GM23338 (cell line): ENCODE measurements at regions not wholly inside any gene's neighbourhood (a gene's known extent, or its start where the extent isn't known, plus 50 kb on each side); places are given as distances from the start of the nearest gene placed in this dataset.

Source experiments
- ATAC-seq: fragments of 200-7000 bp; cut with Tn5 transposase; 3 replicates; pipeline ENCODE4 v1.9.1; 2020
- DNase-seq: peaks from one replicate; pipeline ENCODE4 v3.0.0-alpha.2; 2015; ENCODE audit warnings: low spot score
- H2AFZ ChIP-seq: fragments of 200-600 bp; sonication (generic); 2 replicates; pipeline ENCODE4 v1.8.0; 2016; ENCODE audit warnings: antibody characterized with exemption, mild to moderate bottlenecking, moderate library complexity
- H3F3A ChIP-seq: fragments of 200-600 bp; sonication (generic); replicated peaks from 2 replicates; pipeline ENCODE4 v1.8.0; 2017; ENCODE audit warnings: antibody characterized with exemption, mixed run types, low read depth
- H3K27ac ChIP-seq: fragments of 200-600 bp; sonication (generic); 2 replicates; pipeline ENCODE4 v1.6.1; 2016; ENCODE audit warnings: low read depth
- H3K27me3 ChIP-seq: fragments of 200-600 bp; sonication (generic); 2 replicates; pipeline ENCODE4 v1.8.0; 2016; ENCODE audit warnings: mild to moderate bottlenecking, mixed run types, moderate library complexity; ENCODE audit not compliant: insufficient read depth
- H3K36me3 ChIP-seq: fragments of 200-600 bp; sonication (generic); 2 replicates; pipeline ENCODE4 v1.8.0; 2016; ENCODE audit warnings: mild to moderate bottlenecking; ENCODE audit not compliant: insufficient read depth
- H3K4me1 ChIP-seq: fragments of 200-600 bp; sonication (generic); 2 replicates; pipeline ENCODE4 v1.8.0; 2016; ENCODE audit warnings: mild to moderate bottlenecking, moderate library complexity; ENCODE audit not compliant: insufficient read depth
- H3K4me2 ChIP-seq: fragments of 200-600 bp; sonication (generic); 2 replicates; pipeline ENCODE4 v1.7.1; 2017; ENCODE audit warnings: mixed run types
- H3K4me3 ChIP-seq: fragments of 200-600 bp; sonication (generic); 2 replicates; pipeline ENCODE4 v1.6.1; 2016; ENCODE audit warnings: mixed run types
- H3K79me2 ChIP-seq: fragments of 200-600 bp; sonication (generic); replicated peaks from 2 replicates; pipeline ENCODE4 v1.8.0; 2017; ENCODE audit warnings: mild to moderate bottlenecking; ENCODE audit not compliant: insufficient read depth
- H3K9me2 ChIP-seq: fragments of 200-600 bp; sonication (generic); 2 replicates; pipeline ENCODE4 v1.8.0; 2017; ENCODE audit not compliant: insufficient read depth
- H4K20me1 ChIP-seq: fragments of 200-600 bp; sonication (generic); replicated peaks from 2 replicates; pipeline ENCODE4 v1.8.0; 2017; ENCODE audit warnings: mild to moderate bottlenecking; ENCODE audit not compliant: insufficient read depth
- H3K27ac Mint-ChIP-seq: 2 replicates; pipeline ENCODE4 v1.8.0; 2020; ENCODE audit warnings: inconsistent platforms, mild to moderate bottlenecking, moderate library complexity, mixed read lengths
- H3K27me3 Mint-ChIP-seq: 3 replicates; pipeline ENCODE4 v1.8.0; 2022; ENCODE audit warnings: low read depth, mild to moderate bottlenecking, moderate library complexity, mixed read lengths, inconsistent platforms; ENCODE audit not compliant: insufficient read depth, poor library complexity
- H3K36me3 Mint-ChIP-seq: 3 replicates; pipeline ENCODE4 v1.8.0; 2021; ENCODE audit warnings: low read depth, mild to moderate bottlenecking, inconsistent platforms, moderate library complexity, mixed read lengths
- H3K4me1 Mint-ChIP-seq: 3 replicates; pipeline ENCODE4 v1.8.0; 2020; ENCODE audit warnings: mild to moderate bottlenecking, inconsistent platforms, mixed read lengths
- H3K4me3 Mint-ChIP-seq: 3 replicates; pipeline ENCODE4 v1.8.0; 2021; ENCODE audit warnings: moderate library complexity, mild to moderate bottlenecking, inconsistent platforms, mixed read lengths
- H3K9me3 Mint-ChIP-seq: 3 replicates; pipeline ENCODE4 v1.8.0; 2020; ENCODE audit warnings: moderate library complexity, mild to moderate bottlenecking, inconsistent platforms, mixed read lengths
- CREB1 ChIP-seq: fragments of 250-450 bp; sonication (Bioruptor Pico); IDR thresholded peaks from 2 replicates; pipeline ENCODE4 v1.5.0; 2020; ENCODE audit warnings: low read depth, mild to moderate bottlenecking, moderate library complexity
- EZH2phosphoT487 ChIP-seq: fragments of 200-600 bp; sonication (generic); IDR thresholded peaks from one replicate; pipeline ENCODE4 v1.8.1; 2018; ENCODE audit warnings: antibody characterized with exemption; ENCODE audit not compliant: unreplicated experiment
- JUNB ChIP-seq: IDR thresholded peaks from one replicate; pipeline ENCODE4 v1.6.1; 2016; ENCODE audit warnings: antibody characterized with exemption; ENCODE audit not compliant: unreplicated experiment
- NANOG ChIP-seq: IDR thresholded peaks from 2 replicates; pipeline ENCODE4 v1.6.1; 2016; ENCODE audit warnings: antibody characterized with exemption, borderline replicate concordance
- POLR2AphosphoS5 ChIP-seq: IDR thresholded peaks from 2 replicates; pipeline ENCODE4 v1.6.1; 2016; ENCODE audit warnings: antibody characterized with exemption, low read depth
- STAT1 ChIP-seq: IDR thresholded peaks from one replicate; pipeline ENCODE4 v1.6.1; 2016; ENCODE audit warnings: antibody characterized with exemption; ENCODE audit not compliant: unreplicated experiment
- ZNF114 ChIP-seq: fragments of 250-450 bp; sonication (Bioruptor Pico); IDR thresholded peaks from 2 replicates; pipeline ENCODE4 v1.5.0; 2020; ENCODE audit warnings: mild to moderate bottlenecking, moderate library complexity
- ZNF331 ChIP-seq: fragments of 250-450 bp; sonication (Bioruptor Pico); IDR thresholded peaks from 2 replicates; pipeline ENCODE4 v1.5.0; 2020; ENCODE audit warnings: low read depth, mild to moderate bottlenecking, moderate library complexity
- TF ChIP-seq, protein P1 (sequence below): fragments of 250-450 bp; sonication (Bioruptor Pico); IDR thresholded peaks from 2 replicates; pipeline ENCODE4 v1.5.0; 2020; ENCODE audit warnings: mild to moderate bottlenecking, moderate library complexity
- TF ChIP-seq, protein P2 (sequence below): IDR thresholded peaks from 2 replicates; pipeline ENCODE4 v1.6.1; 2016; ENCODE audit warnings: antibody characterized with exemption
- TF ChIP-seq, protein P3 (sequence below), 2 experiments: fragments of 200-600 bp in 1 of 2; sonication (generic) in 1 of 2; conservative IDR thresholded peaks; 2 replicates each; pipeline versions ENCODE4 v1.5.1 to v1.6.1; 2016 to 2017; ENCODE audit warnings: antibody characterized with exemption in 2 of 2, low read depth in 2 of 2, mild to moderate bottlenecking in 2 of 2, moderate library complexity in 1 of 2

GRCh38 chr4:75255261-75255660 lies 258.9 kb downstream of the RCHY1 start:
- Mint-ChIP-seq H3K9me3 (no peaks in the 10 kb centered on the region; the same call in 2 of the 3 replicates), H3K4me3 (no peak overlapping the region), H3K36me3 (no peaks in the 10 kb centered on the region), H3K27me3 (peaks cover 9% of the 10 kb centered on the region), H3K27ac (no peak overlapping the region), H3K4me1 (peaks cover 7% of the 10 kb centered on the region)
- H3K4me3 ChIP-seq = no peak overlapping the region
- no peak for DNase-seq
- H3K27me3 ChIP-seq = no peaks in the 10 kb centered on the region
- no peaks in the 10 kb centered on the region for H3K4me1 ChIP-seq
- H4K20me1 ChIP-seq = no peaks in the 10 kb centered on the region
- H2AFZ ChIP-seq = no peak overlapping the region
- no peak for ATAC-seq
- H3K27ac ChIP-seq = no peak overlapping the region
- peaks cover 13% of the 10 kb centered on the region; the same call in 1 of the 2 replicates for H3K9me2 ChIP-seq
- no peak overlapping the region for H3K4me2 ChIP-seq
- H3K79me2 ChIP-seq = no peaks in the 10 kb centered on the region
- H3F3A ChIP-seq = no peaks in the 10 kb centered on the region
- TF ChIP-seq NANOG (no peak), POLR2AphosphoS5 (no peak), ZNF331 (no peak), CREB1 (no peak), JUNB (no peak), ZNF114 (CRISPR knock-in tag) (no peak), STAT1 (no peak)
- TF ChIP-seq, protein P1, sequence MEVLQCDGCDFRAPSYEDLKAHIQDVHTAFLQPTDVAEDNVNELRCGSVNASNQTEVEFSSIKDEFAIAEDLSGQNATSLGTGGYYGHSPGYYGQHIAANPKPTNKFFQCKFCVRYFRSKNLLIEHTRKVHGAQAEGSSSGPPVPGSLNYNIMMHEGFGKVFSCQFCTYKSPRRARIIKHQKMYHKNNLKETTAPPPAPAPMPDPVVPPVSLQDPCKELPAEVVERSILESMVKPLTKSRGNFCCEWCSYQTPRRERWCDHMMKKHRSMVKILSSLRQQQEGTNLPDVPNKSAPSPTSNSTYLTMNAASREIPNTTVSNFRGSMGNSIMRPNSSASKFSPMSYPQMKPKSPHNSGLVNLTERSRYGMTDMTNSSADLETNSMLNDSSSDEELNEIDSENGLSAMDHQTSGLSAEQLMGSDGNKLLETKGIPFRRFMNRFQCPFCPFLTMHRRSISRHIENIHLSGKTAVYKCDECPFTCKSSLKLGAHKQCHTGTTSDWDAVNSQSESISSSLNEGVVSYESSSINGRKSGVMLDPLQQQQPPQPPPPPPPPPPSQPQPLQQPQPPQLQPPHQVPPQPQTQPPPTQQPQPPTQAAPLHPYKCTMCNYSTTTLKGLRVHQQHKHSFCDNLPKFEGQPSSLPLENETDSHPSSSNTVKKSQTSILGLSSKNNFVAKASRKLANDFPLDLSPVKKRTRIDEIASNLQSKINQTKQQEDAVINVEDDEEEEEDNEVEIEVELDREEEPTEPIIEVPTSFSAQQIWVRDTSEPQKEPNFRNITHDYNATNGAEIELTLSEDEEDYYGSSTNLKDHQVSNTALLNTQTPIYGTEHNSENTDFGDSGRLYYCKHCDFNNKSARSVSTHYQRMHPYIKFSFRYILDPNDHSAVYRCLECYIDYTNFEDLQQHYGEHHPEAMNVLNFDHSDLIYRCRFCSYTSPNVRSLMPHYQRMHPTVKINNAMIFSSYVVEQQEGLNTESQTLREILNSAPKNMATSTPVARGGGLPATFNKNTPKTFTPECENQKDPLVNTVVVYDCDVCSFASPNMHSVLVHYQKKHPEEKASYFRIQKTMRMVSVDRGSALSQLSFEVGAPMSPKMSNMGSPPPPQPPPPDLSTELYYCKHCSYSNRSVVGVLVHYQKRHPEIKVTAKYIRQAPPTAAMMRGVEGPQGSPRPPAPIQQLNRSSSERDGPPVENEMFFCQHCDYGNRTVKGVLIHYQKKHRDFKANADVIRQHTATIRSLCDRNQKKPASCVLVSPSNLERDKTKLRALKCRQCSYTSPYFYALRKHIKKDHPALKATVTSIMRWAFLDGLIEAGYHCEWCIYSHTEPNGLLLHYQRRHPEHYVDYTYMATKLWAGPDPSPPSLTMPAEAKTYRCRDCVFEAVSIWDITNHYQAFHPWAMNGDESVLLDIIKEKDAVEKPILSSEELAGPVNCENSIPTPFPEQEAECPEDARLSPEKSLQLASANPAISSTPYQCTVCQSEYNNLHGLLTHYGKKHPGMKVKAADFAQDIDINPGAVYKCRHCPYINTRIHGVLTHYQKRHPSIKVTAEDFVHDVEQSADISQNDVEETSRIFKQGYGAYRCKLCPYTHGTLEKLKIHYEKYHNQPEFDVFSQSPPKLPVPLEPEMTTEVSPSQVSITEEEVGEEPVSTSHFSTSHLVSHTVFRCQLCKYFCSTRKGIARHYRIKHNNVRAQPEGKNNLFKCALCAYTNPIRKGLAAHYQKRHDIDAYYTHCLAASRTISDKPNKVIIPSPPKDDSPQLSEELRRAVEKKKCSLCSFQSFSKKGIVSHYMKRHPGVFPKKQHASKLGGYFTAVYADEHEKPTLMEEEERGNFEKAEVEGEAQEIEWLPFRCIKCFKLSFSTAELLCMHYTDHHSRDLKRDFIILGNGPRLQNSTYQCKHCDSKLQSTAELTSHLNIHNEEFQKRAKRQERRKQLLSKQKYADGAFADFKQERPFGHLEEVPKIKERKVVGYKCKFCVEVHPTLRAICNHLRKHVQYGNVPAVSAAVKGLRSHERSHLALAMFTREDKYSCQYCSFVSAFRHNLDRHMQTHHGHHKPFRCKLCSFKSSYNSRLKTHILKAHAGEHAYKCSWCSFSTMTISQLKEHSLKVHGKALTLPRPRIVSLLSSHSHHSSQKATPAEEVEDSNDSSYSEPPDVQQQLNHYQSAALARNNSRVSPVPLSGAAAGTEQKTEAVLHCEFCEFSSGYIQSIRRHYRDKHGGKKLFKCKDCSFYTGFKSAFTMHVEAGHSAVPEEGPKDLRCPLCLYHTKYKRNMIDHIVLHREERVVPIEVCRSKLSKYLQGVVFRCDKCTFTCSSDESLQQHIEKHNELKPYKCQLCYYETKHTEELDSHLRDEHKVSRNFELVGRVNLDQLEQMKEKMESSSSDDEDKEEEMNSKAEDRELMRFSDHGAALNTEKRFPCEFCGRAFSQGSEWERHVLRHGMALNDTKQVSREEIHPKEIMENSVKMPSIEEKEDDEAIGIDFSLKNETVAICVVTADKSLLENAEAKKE (CRISPR knock-in tag) = no peak
- H3K36me3 ChIP-seq = no peaks in the 10 kb centered on the region

DNA sequence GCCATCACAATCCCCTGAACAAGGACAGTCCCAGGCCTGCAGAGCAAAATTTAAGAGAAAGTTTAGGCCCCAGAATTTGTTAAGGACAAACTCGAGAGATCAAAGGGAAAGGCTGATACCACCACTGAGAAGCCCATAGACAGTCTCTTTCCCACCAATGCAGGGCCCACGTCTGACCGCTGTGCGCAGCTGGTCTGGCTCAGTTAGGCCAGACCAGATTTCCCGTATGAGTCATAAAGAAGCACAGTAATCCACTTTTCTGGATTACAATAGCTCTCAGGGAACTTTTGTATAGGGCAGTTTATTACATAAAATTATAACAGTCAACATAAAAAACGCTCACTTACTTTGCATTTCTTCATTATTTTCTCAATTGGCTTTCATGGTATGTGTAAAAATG lies 259.5 kb downstream of the RCHY1 start:
- no peaks in the 10 kb centered on the region for H4K20me1 ChIP-seq
- no peak overlapping the region for H3K4me2 ChIP-seq
- Mint-ChIP-seq H3K27me3 (peaks cover 7% of the 10 kb centered on the region), H3K9me3 (no peaks in the 10 kb centered on the region; the same call in 2 of the 3 replicates), H3K36me3 (no peaks in the 10 kb centered on the region), H3K27ac (no peak overlapping the region), H3K4me3 (no peak overlapping the region), H3K4me1 (peaks cover 6% of the 10 kb centered on the region)
- H3K36me3 ChIP-seq = no peaks in the 10 kb centered on the region
- ATAC-seq = no peak
- TF ChIP-seq, protein P2, sequence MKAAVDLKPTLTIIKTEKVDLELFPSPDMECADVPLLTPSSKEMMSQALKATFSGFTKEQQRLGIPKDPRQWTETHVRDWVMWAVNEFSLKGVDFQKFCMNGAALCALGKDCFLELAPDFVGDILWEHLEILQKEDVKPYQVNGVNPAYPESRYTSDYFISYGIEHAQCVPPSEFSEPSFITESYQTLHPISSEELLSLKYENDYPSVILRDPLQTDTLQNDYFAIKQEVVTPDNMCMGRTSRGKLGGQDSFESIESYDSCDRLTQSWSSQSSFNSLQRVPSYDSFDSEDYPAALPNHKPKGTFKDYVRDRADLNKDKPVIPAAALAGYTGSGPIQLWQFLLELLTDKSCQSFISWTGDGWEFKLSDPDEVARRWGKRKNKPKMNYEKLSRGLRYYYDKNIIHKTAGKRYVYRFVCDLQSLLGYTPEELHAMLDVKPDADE = no peak
- TF ChIP-seq ZNF331 (no peak), STAT1 (no peak), EZH2phosphoT487 (no peak), ZNF114 (CRISPR knock-in tag) (no peak), JUNB (no peak)
- TF ChIP-seq, protein P3, sequence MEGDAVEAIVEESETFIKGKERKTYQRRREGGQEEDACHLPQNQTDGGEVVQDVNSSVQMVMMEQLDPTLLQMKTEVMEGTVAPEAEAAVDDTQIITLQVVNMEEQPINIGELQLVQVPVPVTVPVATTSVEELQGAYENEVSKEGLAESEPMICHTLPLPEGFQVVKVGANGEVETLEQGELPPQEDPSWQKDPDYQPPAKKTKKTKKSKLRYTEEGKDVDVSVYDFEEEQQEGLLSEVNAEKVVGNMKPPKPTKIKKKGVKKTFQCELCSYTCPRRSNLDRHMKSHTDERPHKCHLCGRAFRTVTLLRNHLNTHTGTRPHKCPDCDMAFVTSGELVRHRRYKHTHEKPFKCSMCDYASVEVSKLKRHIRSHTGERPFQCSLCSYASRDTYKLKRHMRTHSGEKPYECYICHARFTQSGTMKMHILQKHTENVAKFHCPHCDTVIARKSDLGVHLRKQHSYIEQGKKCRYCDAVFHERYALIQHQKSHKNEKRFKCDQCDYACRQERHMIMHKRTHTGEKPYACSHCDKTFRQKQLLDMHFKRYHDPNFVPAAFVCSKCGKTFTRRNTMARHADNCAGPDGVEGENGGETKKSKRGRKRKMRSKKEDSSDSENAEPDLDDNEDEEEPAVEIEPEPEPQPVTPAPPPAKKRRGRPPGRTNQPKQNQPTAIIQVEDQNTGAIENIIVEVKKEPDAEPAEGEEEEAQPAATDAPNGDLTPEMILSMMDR (conservative IDR thresholded peaks at IDR 0.05; ENCODE audit: low read depth in 2 of 2) = no peak
- H3F3A ChIP-seq = no peaks in the 10 kb centered on the region
- H3K79me2 ChIP-seq = no peaks in the 10 kb centered on the region
- no peaks in the 10 kb centered on the region for H3K4me1 ChIP-seq
- no peaks in the 10 kb centered on the region for H3K27me3 ChIP-seq
- H3K27ac ChIP-seq = no peak overlapping the region
- H2AFZ ChIP-seq = no peak overlapping the region
- no peak for DNase-seq
- no peak overlapping the region for H3K4me3 ChIP-seq
- peaks cover 13% of the 10 kb centered on the region; the same call in 1 of the 2 replicates for H3K9me2 ChIP-seq
